22Rv1 (cell line): ENCODE measurements at regions not wholly inside any gene's neighbourhood (a gene's known extent, or its start where the extent isn't known, plus 50 kb on each side); places are given as distances from the start of the nearest gene placed in this dataset.

Source experiments
- H3K27ac ChIP-seq: fragments of 450-650 bp; 2 replicates; pipeline ENCODE4 v1.5.1; 2017
- ZFX ChIP-seq: fragments of 450-650 bp; IDR thresholded peaks from 2 replicates; pipeline ENCODE4 v1.6.1; 2017; ENCODE audit warnings: antibody characterized with exemption, borderline replicate concordance
- TF ChIP-seq, protein P1 (sequence below): fragments of 450-650 bp; IDR thresholded peaks from 2 replicates; pipeline ENCODE4 v1.5.1; 2017; ENCODE audit warnings: mild to moderate bottlenecking

- no peak for TF ChIP-seq ZFX
- TF ChIP-seq, protein P1, sequence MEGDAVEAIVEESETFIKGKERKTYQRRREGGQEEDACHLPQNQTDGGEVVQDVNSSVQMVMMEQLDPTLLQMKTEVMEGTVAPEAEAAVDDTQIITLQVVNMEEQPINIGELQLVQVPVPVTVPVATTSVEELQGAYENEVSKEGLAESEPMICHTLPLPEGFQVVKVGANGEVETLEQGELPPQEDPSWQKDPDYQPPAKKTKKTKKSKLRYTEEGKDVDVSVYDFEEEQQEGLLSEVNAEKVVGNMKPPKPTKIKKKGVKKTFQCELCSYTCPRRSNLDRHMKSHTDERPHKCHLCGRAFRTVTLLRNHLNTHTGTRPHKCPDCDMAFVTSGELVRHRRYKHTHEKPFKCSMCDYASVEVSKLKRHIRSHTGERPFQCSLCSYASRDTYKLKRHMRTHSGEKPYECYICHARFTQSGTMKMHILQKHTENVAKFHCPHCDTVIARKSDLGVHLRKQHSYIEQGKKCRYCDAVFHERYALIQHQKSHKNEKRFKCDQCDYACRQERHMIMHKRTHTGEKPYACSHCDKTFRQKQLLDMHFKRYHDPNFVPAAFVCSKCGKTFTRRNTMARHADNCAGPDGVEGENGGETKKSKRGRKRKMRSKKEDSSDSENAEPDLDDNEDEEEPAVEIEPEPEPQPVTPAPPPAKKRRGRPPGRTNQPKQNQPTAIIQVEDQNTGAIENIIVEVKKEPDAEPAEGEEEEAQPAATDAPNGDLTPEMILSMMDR: no peak
- no peak overlapping the region for H3K27ac ChIP-seq
Measured at GRCh38 chr1:30627994-30628393, 95.4 kb downstream of the MATN1 start.

DNA sequence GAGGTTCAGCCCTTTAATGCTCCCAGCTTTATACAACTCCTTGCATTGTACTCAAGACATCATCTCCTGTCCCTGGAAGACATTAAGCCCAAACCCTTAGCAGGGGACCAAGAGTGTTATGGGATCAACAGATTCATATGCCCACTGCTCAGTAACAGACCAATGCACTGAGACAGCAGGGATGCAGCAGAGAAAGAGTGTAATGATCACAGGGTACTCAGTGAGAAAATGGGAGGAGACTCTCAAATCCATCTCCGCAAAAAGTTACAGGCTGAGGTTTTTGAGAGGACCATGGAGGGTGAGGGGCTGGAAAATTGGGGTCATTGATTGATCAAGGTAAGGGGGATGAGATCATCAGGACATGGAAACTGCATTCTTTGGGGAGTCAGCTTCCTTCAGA, 96.2 kb downstream of the MATN1 start:
- H3K27ac ChIP-seq: no peak overlapping the region
- TF ChIP-seq, protein P1: no peak

- TF ChIP-seq ZFX: no peak
- TF ChIP-seq, protein P1: no peak
- H3K27ac ChIP-seq: no peak overlapping the region
Measured at GRCh38 chr1:30623431-30623830, 100.0 kb downstream of the MATN1 start.

- no peak overlapping the region for H3K27ac ChIP-seq
- TF ChIP-seq, protein P1: no peak
- TF ChIP-seq ZFX: no peak
Measured at GRCh38 chr1:30619619-30620018, 103.8 kb downstream of the MATN1 start.

GRCh38 chr1:30618335-30618747, 105.0 kb downstream of the MATN1 start:
- no peak for TF ChIP-seq ZFX
- TF ChIP-seq, protein P1: no peak
- no peak overlapping the region for H3K27ac ChIP-seq

GRCh38 chr1:30616759-30617158, 106.6 kb downstream of the MATN1 start:
- TF ChIP-seq, protein P1: no peak
- no peak for TF ChIP-seq ZFX
- H3K27ac ChIP-seq: no peak overlapping the region

GRCh38 chr1:30615816-30616590, 107.4 kb downstream of the MATN1 start:
- TF ChIP-seq, protein P1: no peak
- TF ChIP-seq ZFX: no peak
- H3K27ac ChIP-seq: no peak overlapping the region
